ENCODE measurements at regions not wholly inside any gene's neighbourhood (a gene's known extent, or its start where the extent isn't known, plus 50 kb on each side); places are given as distances from the start of the nearest gene placed in this dataset.

DNA sequence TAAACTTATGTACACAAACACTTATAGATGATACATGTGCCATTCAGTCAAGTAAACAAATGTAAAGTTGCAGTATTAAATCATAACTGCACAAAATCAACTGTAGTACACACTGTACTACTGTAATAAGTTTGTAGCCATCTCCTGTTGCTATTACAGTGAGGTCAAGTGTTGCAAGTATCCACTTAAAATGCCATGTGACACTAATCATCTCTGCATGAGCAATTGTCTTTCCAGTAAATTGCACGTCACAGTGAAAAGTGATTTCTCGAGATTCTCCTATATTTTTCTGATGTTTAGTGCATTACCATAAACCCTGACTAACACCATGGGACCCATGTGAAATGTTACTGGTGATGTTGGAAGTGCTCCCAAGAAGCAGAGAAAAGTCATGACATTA lies 293.3 kb upstream of the SP4 start:
- TF ChIP-seq ZZZ3 (IDR thresholded peaks at IDR 0.05; ENCODE audit: control insufficient read depth, insufficient read length, low read depth): no peak
- TF ChIP-seq ESRRA (IDR thresholded peaks at IDR 0.05; ENCODE audit: low read length): no peak
- no peak for TF ChIP-seq SMC3 (IDR thresholded peaks at IDR 0.05; ENCODE audit: borderline replicate concordance, low read length)
- TF ChIP-seq TARDBP (IDR thresholded peaks at IDR 0.05; ENCODE audit: borderline replicate concordance): no peak
- TF ChIP-seq, protein P1, sequence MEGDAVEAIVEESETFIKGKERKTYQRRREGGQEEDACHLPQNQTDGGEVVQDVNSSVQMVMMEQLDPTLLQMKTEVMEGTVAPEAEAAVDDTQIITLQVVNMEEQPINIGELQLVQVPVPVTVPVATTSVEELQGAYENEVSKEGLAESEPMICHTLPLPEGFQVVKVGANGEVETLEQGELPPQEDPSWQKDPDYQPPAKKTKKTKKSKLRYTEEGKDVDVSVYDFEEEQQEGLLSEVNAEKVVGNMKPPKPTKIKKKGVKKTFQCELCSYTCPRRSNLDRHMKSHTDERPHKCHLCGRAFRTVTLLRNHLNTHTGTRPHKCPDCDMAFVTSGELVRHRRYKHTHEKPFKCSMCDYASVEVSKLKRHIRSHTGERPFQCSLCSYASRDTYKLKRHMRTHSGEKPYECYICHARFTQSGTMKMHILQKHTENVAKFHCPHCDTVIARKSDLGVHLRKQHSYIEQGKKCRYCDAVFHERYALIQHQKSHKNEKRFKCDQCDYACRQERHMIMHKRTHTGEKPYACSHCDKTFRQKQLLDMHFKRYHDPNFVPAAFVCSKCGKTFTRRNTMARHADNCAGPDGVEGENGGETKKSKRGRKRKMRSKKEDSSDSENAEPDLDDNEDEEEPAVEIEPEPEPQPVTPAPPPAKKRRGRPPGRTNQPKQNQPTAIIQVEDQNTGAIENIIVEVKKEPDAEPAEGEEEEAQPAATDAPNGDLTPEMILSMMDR (IDR thresholded peaks at IDR 0.05 in 2 of 3, conservative IDR thresholded peaks at IDR 0.05 in 1 of 3; ENCODE audit: control insufficient read depth in 2 of 3, extremely low read depth in 1 of 3, insufficient read depth in 1 of 3, low read depth in 3 of 3, low read length in 3 of 3): no peak
- TF ChIP-seq, protein P2, sequence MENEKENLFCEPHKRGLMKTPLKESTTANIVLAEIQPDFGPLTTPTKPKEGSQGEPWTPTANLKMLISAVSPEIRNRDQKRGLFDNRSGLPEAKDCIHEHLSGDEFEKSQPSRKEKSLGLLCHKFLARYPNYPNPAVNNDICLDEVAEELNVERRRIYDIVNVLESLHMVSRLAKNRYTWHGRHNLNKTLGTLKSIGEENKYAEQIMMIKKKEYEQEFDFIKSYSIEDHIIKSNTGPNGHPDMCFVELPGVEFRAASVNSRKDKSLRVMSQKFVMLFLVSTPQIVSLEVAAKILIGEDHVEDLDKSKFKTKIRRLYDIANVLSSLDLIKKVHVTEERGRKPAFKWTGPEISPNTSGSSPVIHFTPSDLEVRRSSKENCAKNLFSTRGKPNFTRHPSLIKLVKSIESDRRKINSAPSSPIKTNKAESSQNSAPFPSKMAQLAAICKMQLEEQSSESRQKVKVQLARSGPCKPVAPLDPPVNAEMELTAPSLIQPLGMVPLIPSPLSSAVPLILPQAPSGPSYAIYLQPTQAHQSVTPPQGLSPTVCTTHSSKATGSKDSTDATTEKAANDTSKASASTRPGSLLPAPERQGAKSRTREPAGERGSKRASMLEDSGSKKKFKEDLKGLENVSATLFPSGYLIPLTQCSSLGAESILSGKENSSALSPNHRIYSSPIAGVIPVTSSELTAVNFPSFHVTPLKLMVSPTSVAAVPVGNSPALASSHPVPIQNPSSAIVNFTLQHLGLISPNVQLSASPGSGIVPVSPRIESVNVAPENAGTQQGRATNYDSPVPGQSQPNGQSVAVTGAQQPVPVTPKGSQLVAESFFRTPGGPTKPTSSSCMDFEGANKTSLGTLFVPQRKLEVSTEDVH (IDR thresholded peaks at IDR 0.05; ENCODE audit: low read depth, partially characterized antibody): no peak
- no peak for TF ChIP-seq EGR1 (IDR thresholded peaks at IDR 0.05; ENCODE audit: borderline replicate concordance in 1 of 2, low read depth in 2 of 2, low read length in 2 of 2)
- no peak for TF ChIP-seq POLR2A (IDR thresholded peaks at IDR 0.05; ENCODE audit: low read depth, low read length)
- TF ChIP-seq BRCA1 (IDR thresholded peaks at IDR 0.05; ENCODE audit: low read depth, low read length): no peak
- TF ChIP-seq YBX1 (IDR thresholded peaks at IDR 0.05): no peak
